ENCODE measurements at regions not wholly inside any gene's neighbourhood (a gene's known extent, or its start where the extent isn't known, plus 50 kb on each side); places are given as distances from the start of the nearest gene placed in this dataset.

- Histone ChIP-seq H3K27ac (no peak overlapping the region), H3K9me3 (no peaks in the 10 kb centered on the region), H3K4me3 (no peak overlapping the region), H3K27me3 (no peaks in the 10 kb centered on the region), H3K36me3 (no peaks in the 10 kb centered on the region), H3K4me1 (ENCODE audit: insufficient read depth) (no peaks in the 10 kb centered on the region)
- DNase-seq = no peak
- WGBS, 3 donors = 21 to 40% (median 31%) methylated on average over 2 of the region's 2 CpGs
- TF ChIP-seq POLR2A (IDR thresholded peaks at IDR 0.05) (no peak), CTCF (IDR thresholded peaks at IDR 0.05) (no peak), EP300 (IDR thresholded peaks at IDR 0.05) (no peak)
- intact Hi-C loops (cut with DNase I) = no loop called here
Measured at GRCh38 chr1:112253366-112253765, 142.6 kb upstream of the CTTNBP2NL start.

- DNase-seq = no peak
- WGBS, 3 donors = 76 to 92% (median 80%) methylated on average over 1 of the region's 1 CpG
- TF ChIP-seq CTCF (IDR thresholded peaks at IDR 0.05) (no peak), POLR2A (IDR thresholded peaks at IDR 0.05) (no peak), EP300 (IDR thresholded peaks at IDR 0.05) (no peak)
- no peak overlapping the region for H3K27ac ChIP-seq
- intact Hi-C loops (cut with DNase I) = no loop called here
- H3K9me3 ChIP-seq = no peaks in the 10 kb centered on the region
- no peak overlapping the region for H3K4me3 ChIP-seq
- no peaks in the 10 kb centered on the region for H3K36me3 ChIP-seq
- H3K27me3 ChIP-seq = no peaks in the 10 kb centered on the region
- H3K4me1 ChIP-seq (ENCODE audit: insufficient read depth) = no peaks in the 10 kb centered on the region
Measured at GRCh38 chr1:112255080-112255479, 140.9 kb upstream of the CTTNBP2NL start.

GRCh38 chr1:112256411-112256810, 139.6 kb upstream of the CTTNBP2NL start:
- H3K4me3 ChIP-seq = no peak overlapping the region
- no peak overlapping the region for H3K27ac ChIP-seq
- no peaks in the 10 kb centered on the region for H3K9me3 ChIP-seq
- DNase-seq = no peak
- TF ChIP-seq EP300 (IDR thresholded peaks at IDR 0.05) (no peak), CTCF (IDR thresholded peaks at IDR 0.05) (no peak), POLR2A (IDR thresholded peaks at IDR 0.05) (no peak)
- no peaks in the 10 kb centered on the region for H3K4me1 ChIP-seq (ENCODE audit: insufficient read depth)
- no peaks in the 10 kb centered on the region for H3K36me3 ChIP-seq
- 13 to 31% (median 18%) methylated on average over 1 of the region's 1 CpG for WGBS, 3 donors
- intact Hi-C loops (cut with DNase I) = no loop called here
- no peaks in the 10 kb centered on the region for H3K27me3 ChIP-seq

- H3K27me3 ChIP-seq = no peaks in the 10 kb centered on the region
- H3K36me3 ChIP-seq = no peaks in the 10 kb centered on the region
- intact Hi-C loops (cut with DNase I) = no loop called here
- no peak overlapping the region for H3K27ac ChIP-seq
- H3K9me3 ChIP-seq = no peaks in the 10 kb centered on the region
- TF ChIP-seq POLR2A (IDR thresholded peaks at IDR 0.05) = no peak
- no peak for TF ChIP-seq EP300 (IDR thresholded peaks at IDR 0.05)
- TF ChIP-seq CTCF (IDR thresholded peaks at IDR 0.05) = no peak
- 80 to 82% (median 81%) methylated on average over 7 of the region's 7 CpGs for WGBS, 3 donors
- H3K4me3 ChIP-seq = no peak overlapping the region
- DNase-seq = no peak
- no peaks in the 10 kb centered on the region for H3K4me1 ChIP-seq (ENCODE audit: insufficient read depth)
Measured at GRCh38 chr1:112257043-112257835, 138.8 kb upstream of the CTTNBP2NL start.
